ENCODE measurements at regions not wholly inside any gene's neighbourhood (a gene's known extent, or its start where the extent isn't known, plus 50 kb on each side); places are given as distances from the start of the nearest gene placed in this dataset.

- no CpG with 5 or more reads among the region's 2 CpGs for WGBS (ENCODE audit: insufficient coverage)
- no peaks in the 10 kb centered on the region for H3K36me3 Mint-ChIP-seq
- no peak overlapping the region for H3K27ac Mint-ChIP-seq
- Histone ChIP-seq H3K9me3 (replicated peaks in 1 of 2; ENCODE audit: control insufficient read depth in 1 of 2, insufficient read depth in 1 of 2, low read length in 2 of 2) (no peaks in the 10 kb centered on the region), H2AFZ (ENCODE audit: insufficient read depth, low read depth, low read length, poor library complexity, severe bottlenecking) (no peak overlapping the region), H4K20me1 (ENCODE audit: insufficient read depth, low read length) (no peaks in the 10 kb centered on the region), H3K4me1 (ENCODE audit: control insufficient read depth in 1 of 2, insufficient read depth in 2 of 2, low read length in 2 of 2) (no peaks in the 10 kb centered on the region), H3K27me3 (ENCODE audit: control insufficient read depth in 2 of 2, insufficient read depth in 2 of 2, low read length in 2 of 2) (no peaks in the 10 kb centered on the region), H3K4me2 (replicated peaks; ENCODE audit: extremely low read depth, low read length, poor library complexity, severe bottlenecking) (no peak overlapping the region), H3K9ac (ENCODE audit: insufficient read depth, low read length, poor library complexity, severe bottlenecking) (no peak overlapping the region), H3K4me3 (replicated peaks in 1 of 3; ENCODE audit: low read depth in 2 of 3, low read length in 3 of 3) (no peak overlapping the region), H3K79me2 (ENCODE audit: insufficient read depth, low read length) (no peaks in the 10 kb centered on the region), H3K27ac (ENCODE audit: low read depth in 1 of 2, low read length in 2 of 2) (no peak overlapping the region), H3K36me3 (replicated peaks in 1 of 2; ENCODE audit: control insufficient read depth in 1 of 2, insufficient read depth in 2 of 2, low read length in 2 of 2) (no peaks in the 10 kb centered on the region)
- no peak for DNase-seq
- no peaks in the 10 kb centered on the region for H3K4me1 Mint-ChIP-seq
- peaks cover 0 to 3% (median 0%) of the 10 kb centered on the region in 7 donors for H3K9me3 Mint-ChIP-seq
- H3K27me3 Mint-ChIP-seq (ENCODE audit: low read depth in 3 of 3) = no peaks in the 10 kb centered on the region
- no peak overlapping the region for H3K4me3 Mint-ChIP-seq
- intact Hi-C loops (cut with micrococcal nuclease) = no loop called here
- no peak for TF ChIP-seq CTCF (IDR thresholded peaks at IDR 0.05)
Observed at GRCh38 chr18:72235422-72235821, 308.7 kb downstream of the CBLN2 start.

GRCh38 chr18:72233106-72233505, 311.0 kb downstream of the CBLN2 start:
- H3K36me3 ChIP-seq (replicated peaks in 1 of 2; ENCODE audit: control insufficient read depth in 1 of 2, insufficient read depth in 2 of 2, low read length in 2 of 2) = no peaks in the 10 kb centered on the region
- Mint-ChIP-seq H3K36me3 (no peaks in the 10 kb centered on the region), H3K9me3 (peaks cover 0 to 4% (median 0%) of the 10 kb centered on the region in 7 donors), H3K4me1 (no peaks in the 10 kb centered on the region), H3K27me3 (ENCODE audit: low read depth in 3 of 3) (no peaks in the 10 kb centered on the region), H3K4me3 (no peak overlapping the region), H3K27ac (no peak overlapping the region)
- H3K79me2 ChIP-seq (ENCODE audit: insufficient read depth, low read length) = no peaks in the 10 kb centered on the region
- H3K27ac ChIP-seq (ENCODE audit: low read depth in 1 of 2, low read length in 2 of 2) = no peak overlapping the region
- no peak overlapping the region for H3K9ac ChIP-seq (ENCODE audit: insufficient read depth, low read length, poor library complexity, severe bottlenecking)
- H3K27me3 ChIP-seq (ENCODE audit: control insufficient read depth in 2 of 2, insufficient read depth in 2 of 2, low read length in 2 of 2) = no peaks in the 10 kb centered on the region
- intact Hi-C loops (cut with micrococcal nuclease) = no loop called here
- H3K9me3 ChIP-seq (replicated peaks in 1 of 2; ENCODE audit: control insufficient read depth in 1 of 2, insufficient read depth in 1 of 2, low read length in 2 of 2) = no peaks in the 10 kb centered on the region
- H4K20me1 ChIP-seq (ENCODE audit: insufficient read depth, low read length) = no peaks in the 10 kb centered on the region
- no peak for TF ChIP-seq CTCF (IDR thresholded peaks at IDR 0.05)
- H3K4me2 ChIP-seq (replicated peaks; ENCODE audit: extremely low read depth, low read length, poor library complexity, severe bottlenecking) = no peak overlapping the region
- H3K4me1 ChIP-seq (ENCODE audit: control insufficient read depth in 1 of 2, insufficient read depth in 2 of 2, low read length in 2 of 2) = no peaks in the 10 kb centered on the region
- DNase-seq = no peak
- WGBS (ENCODE audit: insufficient coverage) = no CpG with 5 or more reads among the region's 4 CpGs
- H3K4me3 ChIP-seq (replicated peaks in 1 of 3; ENCODE audit: low read depth in 2 of 3, low read length in 3 of 3) = no peak overlapping the region
- H2AFZ ChIP-seq (ENCODE audit: insufficient read depth, low read depth, low read length, poor library complexity, severe bottlenecking) = no peak overlapping the region

Measured in CD14-positive monocyte (primary cell).